Calu3 (cell line): ENCODE measurements at regions not wholly inside any gene's neighbourhood (a gene's known extent, or its start where the extent isn't known, plus 50 kb on each side); places are given as distances from the start of the nearest gene placed in this dataset.

Experiments
- BruUV-seq: library from RNA; stranded (reverse); fragments of 400-500 nt; replicated peaks from 2 replicates; lab custom pipeline; 2021; lab: Mats Ljungman, UMichigan
- CTCF ChIA-PET: fragments of 300-600 bp; sonication (Branson Sonifier 250); formaldehyde crosslinking; loops from one replicate; lab custom pipeline; 2022; ENCODE audit warnings: antibody characterized with exemption; lab: Charles Lee
- DNase-seq: peaks from one replicate; pipeline ENCODE4 v3.0.0; 2022
- H3K27ac Mint-ChIP-seq: one replicate; pipeline ENCODE4 v1.8.0; 2022; ENCODE audit warnings: mixed read lengths; ENCODE audit not compliant: unreplicated experiment
- H3K27me3 Mint-ChIP-seq: one replicate; pipeline ENCODE4 v1.8.0; 2022; ENCODE audit warnings: mixed read lengths; ENCODE audit not compliant: unreplicated experiment
- H3K36me3 Mint-ChIP-seq: one replicate; pipeline ENCODE4 v1.8.0; 2022; ENCODE audit warnings: mild to moderate bottlenecking, moderate library complexity, mixed read lengths; ENCODE audit not compliant: insufficient read depth, unreplicated experiment
- H3K4me1 Mint-ChIP-seq: one replicate; pipeline ENCODE4 v1.8.0; 2022; ENCODE audit warnings: mild to moderate bottlenecking, low read depth, mixed read lengths; ENCODE audit not compliant: unreplicated experiment
- H3K4me3 Mint-ChIP-seq: one replicate; pipeline ENCODE4 v1.8.0; 2022; ENCODE audit warnings: mild to moderate bottlenecking, low read depth, moderate library complexity, mixed read lengths; ENCODE audit not compliant: unreplicated experiment
- H3K9me3 Mint-ChIP-seq: one replicate; pipeline ENCODE4 v1.8.0; 2022; ENCODE audit warnings: low read depth, mixed read lengths; ENCODE audit not compliant: unreplicated experiment
- intact Hi-C: fragments of 100-400 bp; cut with micrococcal nuclease; formaldehyde crosslinking; loops from one replicate; pipeline ENCODE4 v1.10.0; 2022; ENCODE audit not compliant: unreplicated experiment
- TF ChIP-seq, protein P1 (sequence below): fragments of 200-600 bp; IDR thresholded peaks from one replicate; pipeline ENCODE4 v1.8.0; 2022; ENCODE audit warnings: antibody characterized with exemption; ENCODE audit not compliant: unreplicated experiment

DNA sequence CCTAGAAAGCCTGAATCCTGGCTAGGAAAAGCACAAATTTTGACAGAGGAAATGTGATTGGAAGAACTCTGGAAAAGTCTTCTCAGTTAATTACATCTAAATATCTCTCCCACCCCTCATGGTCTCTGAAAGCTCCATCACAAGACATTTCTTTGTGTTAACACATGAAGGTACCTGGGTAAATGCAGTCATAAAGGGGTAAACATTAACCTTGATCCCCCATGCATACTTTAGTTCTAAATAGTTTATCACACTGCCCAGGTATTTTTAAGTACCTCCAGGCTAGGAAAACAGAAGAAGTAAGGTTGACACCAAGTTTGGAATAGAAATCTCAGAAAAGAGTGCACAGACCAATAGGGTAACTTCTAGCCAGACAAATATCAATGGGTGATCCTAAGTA lies 334.5 kb downstream of the PIK3R1 start:
- H3K9me3 Mint-ChIP-seq = no peaks in the 10 kb centered on the region
- no peaks in the 10 kb centered on the region for H3K27me3 Mint-ChIP-seq
- no peak for DNase-seq
- no peaks in the 10 kb centered on the region for H3K36me3 Mint-ChIP-seq
- BruUV-seq = no TSS peak
- TF ChIP-seq, protein P1, sequence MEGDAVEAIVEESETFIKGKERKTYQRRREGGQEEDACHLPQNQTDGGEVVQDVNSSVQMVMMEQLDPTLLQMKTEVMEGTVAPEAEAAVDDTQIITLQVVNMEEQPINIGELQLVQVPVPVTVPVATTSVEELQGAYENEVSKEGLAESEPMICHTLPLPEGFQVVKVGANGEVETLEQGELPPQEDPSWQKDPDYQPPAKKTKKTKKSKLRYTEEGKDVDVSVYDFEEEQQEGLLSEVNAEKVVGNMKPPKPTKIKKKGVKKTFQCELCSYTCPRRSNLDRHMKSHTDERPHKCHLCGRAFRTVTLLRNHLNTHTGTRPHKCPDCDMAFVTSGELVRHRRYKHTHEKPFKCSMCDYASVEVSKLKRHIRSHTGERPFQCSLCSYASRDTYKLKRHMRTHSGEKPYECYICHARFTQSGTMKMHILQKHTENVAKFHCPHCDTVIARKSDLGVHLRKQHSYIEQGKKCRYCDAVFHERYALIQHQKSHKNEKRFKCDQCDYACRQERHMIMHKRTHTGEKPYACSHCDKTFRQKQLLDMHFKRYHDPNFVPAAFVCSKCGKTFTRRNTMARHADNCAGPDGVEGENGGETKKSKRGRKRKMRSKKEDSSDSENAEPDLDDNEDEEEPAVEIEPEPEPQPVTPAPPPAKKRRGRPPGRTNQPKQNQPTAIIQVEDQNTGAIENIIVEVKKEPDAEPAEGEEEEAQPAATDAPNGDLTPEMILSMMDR = no peak
- H3K4me1 Mint-ChIP-seq = no peaks in the 10 kb centered on the region
- CTCF ChIA-PET = no interaction called here
- no peak overlapping the region for H3K4me3 Mint-ChIP-seq
- intact Hi-C loops = no loop called here
- no peak overlapping the region for H3K27ac Mint-ChIP-seq

- H3K27ac Mint-ChIP-seq = no peak overlapping the region
- H3K4me1 Mint-ChIP-seq = no peaks in the 10 kb centered on the region
- no peak overlapping the region for H3K4me3 Mint-ChIP-seq
- no peaks in the 10 kb centered on the region for H3K27me3 Mint-ChIP-seq
- no peaks in the 10 kb centered on the region for H3K36me3 Mint-ChIP-seq
- no peak for DNase-seq
- BruUV-seq = no TSS peak
- TF ChIP-seq, protein P1 = no peak
- no peaks in the 10 kb centered on the region for H3K9me3 Mint-ChIP-seq
- intact Hi-C loops = no loop called here
- CTCF ChIA-PET = no interaction called here
Observed at GRCh38 chr5:68551436-68551835, 335.9 kb downstream of the PIK3R1 start.

DNA sequence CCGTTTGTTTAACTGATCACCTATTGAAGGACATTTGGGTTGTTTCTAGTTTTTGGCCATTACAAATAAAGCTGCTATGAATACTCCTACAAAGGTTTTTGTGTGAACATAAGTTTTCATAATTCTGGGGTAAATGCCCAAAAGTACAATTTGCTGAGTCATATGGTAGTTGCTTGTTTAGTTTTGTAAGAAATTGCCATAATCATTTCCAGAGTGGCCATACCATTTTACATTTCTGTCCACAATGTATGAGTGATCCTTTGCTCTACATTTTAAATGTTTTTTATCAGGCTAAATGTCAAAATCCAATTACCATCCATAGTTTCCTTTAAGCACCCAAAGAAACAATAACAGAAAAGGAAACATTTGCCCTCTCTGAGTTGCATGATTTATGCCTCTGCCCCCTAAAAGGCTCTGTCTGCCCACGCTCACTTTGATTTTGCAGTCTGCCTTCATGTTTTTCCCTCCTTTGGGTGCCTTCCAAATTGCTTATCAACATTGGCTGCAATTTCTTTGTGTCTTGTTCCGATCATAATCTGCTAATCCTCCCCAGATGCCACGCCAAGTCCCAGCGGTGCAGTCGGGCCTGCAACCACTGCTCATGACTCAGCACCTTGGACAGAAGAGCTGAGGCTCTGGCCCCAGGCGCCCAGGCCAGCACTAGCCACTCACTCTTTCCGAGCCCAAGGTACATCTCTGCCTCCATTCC lies 339.2 kb downstream of the PIK3R1 start:
- BruUV-seq = no TSS peak
- Mint-ChIP-seq H3K4me3 (no peak overlapping the region), H3K27ac (no peak overlapping the region), H3K36me3 (no peaks in the 10 kb centered on the region), H3K9me3 (no peaks in the 10 kb centered on the region), H3K27me3 (no peaks in the 10 kb centered on the region), H3K4me1 (no peaks in the 10 kb centered on the region)
- TF ChIP-seq, protein P1 = no peak
- CTCF ChIA-PET = no interaction called here
- no peak for DNase-seq
- intact Hi-C loops = no loop called here

GRCh38 chr5:68555907-68556681 lies 340.5 kb downstream of the PIK3R1 start:
- no peak overlapping the region for H3K27ac Mint-ChIP-seq

More at GRCh38 chr5:68555907-68556681, 340.5 kb downstream of the PIK3R1 start:
- H3K4me1 Mint-ChIP-seq = no peaks in the 10 kb centered on the region
- TF ChIP-seq, protein P1 = no peak
- no peak for DNase-seq
- H3K9me3 Mint-ChIP-seq = no peaks in the 10 kb centered on the region
- intact Hi-C loops = no loop called here
- H3K36me3 Mint-ChIP-seq = no peaks in the 10 kb centered on the region
- no peaks in the 10 kb centered on the region for H3K27me3 Mint-ChIP-seq
- no TSS peak for BruUV-seq
- CTCF ChIA-PET = no interaction called here
- no peak overlapping the region for H3K4me3 Mint-ChIP-seq
